Forelimb muscle (tissue), 1 donor: ENCODE measurements at regions not wholly inside any gene's neighbourhood (a gene's known extent, or its start where the extent isn't known, plus 50 kb on each side); places are given as distances from the start of the nearest gene placed in this dataset.
"Not testable (repeated sequence)": the region's sequence is repeated elsewhere in the genome, so short reads cannot be mapped to it uniquely, and the experiment has no call there.

Experiments
- DNase-seq: peaks from one replicate; pipeline ENCODE4 v3.0.0-alpha.2; 2013; ENCODE audit warnings: low read depth

DNA sequence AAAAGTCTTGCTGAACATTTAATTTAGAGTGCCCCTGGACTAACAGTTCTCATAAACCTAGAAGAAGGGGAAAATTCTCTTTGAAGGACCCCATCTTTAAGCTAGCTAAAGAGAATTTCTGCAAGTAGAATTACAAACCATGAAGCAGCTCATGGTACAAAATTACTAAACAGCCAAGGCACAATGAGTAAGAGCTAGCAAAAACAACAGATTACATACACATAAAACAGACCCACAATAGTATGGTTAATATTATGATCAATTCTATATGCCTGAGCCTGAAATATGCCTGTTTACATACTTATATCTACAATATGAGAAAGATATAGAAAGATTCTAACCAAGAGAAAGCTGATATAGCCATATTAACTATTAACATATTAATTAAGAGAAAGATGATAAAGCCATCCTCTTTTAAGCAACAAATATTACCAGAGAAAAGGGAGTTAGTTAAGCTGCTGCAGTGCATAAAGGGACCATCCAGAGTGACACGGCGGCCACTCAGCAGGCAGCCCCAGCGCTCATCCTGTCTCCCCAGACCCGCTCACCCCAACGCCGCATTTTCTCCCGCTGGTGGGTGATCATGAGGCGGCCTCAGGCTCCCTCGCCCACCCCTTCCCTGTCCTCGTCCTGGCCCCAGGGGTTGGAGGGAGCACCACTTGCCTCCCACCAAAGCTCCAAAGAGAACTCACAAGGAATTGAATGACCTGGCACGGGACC is 98.4 kb upstream of the CARMIL1 start:
- no peak for DNase-seq

DNA sequence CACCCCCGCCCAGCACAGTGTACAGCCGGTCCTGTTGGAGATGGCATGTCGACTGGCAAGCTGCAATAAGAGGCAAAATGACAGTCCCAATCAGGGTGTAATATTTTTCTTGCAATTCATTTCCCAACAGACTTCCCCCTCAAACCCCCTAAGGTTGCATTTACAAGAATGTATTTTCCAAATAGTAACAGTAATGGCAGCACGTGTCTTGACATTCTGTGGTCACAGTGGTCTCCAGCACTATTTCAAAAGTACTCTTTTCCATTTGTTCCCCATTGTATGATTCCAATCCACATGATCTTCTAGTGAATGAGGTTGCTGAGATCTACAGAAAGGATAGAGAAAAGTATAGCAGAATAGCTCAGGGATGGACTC is 97.8 kb upstream of the CARMIL1 start:
- DNase-seq, result no peak

DNA sequence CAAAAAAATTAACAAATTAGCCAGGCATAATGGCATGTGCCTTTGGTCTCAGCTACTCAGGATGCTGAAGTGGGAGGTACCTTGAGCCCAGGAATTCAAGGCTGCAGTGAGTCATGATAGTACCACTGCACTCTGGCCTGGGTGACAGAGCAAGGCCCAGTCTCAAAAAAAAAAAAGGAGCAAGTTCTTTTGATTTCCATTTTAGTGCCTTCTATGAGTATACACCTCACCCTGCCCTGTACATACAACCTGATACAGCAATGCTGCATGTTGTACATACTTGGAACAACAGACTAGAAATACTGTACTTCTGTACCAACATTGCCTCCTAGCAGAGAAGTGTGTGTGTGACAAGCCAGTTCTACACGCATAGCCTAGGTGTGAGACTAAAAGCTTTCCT is 97.3 kb upstream of the CARMIL1 start:
- no peak for DNase-seq

DNA sequence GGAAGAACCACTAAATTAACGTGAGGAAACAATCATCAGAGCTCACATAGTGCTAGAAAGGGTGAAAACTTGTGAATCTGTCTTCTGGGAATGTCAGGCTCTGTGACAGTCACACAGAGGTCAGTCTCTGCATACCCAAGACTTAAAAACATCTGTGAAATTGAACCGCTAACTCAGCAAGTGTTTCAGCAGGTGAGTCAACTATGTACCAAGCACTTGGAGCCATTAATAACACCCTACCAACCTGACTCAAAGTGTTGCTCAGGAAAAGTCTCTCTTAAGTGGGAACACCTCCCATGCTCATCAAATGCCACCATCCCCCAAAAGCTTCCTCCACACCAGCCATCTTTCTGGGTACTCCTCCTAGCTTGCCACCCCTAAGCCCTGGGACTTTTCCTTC is 92.3 kb upstream of the CARMIL1 start:
- DNase-seq, result no peak

DNA sequence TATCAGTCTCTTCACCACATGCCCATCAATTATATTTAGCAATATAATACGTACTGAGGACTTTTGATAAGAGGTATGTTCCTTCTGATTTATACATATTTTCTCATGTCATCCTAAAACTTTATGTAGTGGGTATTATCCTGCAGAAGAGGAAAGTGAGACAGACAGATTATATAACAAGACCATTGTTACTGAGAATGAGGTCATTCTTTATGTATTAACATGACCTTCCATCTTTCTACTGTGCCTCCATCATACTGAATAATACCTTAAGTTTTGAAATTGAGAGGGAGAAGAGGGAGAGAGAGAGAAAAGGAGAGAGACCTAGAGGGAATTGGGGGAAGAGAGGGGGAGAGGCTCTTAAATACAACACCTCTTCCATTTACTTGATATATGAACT is 90.9 kb upstream of the CARMIL1 start:
- DNase-seq, result no peak

DNA sequence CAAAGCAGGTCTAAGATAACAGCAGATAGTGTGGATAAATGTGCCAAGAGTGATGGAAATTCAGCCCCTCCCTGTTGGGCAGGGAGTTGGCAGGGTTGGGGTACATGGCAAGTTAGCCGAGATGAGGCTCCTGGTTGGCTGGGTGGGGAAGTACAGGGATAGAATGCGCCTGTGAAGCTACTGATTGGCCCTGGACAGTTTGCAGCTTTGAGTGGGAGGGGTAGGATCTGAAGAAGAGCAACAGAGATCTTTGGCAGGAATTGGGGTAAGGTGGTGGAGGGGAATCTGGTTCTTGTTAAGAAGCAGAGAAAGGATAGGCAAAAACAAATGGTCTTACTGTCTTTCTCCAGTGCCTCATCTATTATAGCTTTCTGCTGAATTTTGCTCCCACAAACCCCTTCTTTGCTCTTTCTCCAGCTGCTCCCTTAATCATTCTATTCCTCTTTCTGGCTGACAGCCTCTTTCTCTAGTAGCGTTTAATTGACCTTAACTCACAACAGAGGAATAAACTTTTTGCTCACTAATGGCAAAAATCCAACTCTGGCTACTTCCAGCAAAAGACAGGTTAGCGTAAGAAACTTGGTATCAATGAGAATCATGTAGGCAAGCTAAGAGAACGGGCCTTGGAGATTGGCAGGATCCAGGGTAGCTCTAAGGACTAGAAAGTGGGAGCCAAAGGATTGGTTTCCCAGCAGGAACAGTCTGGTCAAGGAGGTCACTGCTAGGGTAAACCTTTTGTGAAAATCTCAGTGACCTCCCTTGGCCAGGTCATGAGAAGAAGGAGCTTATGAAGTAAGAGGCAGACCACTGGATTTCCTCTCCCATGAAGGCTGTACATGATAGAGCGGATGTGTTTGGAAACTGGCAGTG is 86.3 kb upstream of the CARMIL1 start:
- peak; percentile 20 for DNase-seq

DNA sequence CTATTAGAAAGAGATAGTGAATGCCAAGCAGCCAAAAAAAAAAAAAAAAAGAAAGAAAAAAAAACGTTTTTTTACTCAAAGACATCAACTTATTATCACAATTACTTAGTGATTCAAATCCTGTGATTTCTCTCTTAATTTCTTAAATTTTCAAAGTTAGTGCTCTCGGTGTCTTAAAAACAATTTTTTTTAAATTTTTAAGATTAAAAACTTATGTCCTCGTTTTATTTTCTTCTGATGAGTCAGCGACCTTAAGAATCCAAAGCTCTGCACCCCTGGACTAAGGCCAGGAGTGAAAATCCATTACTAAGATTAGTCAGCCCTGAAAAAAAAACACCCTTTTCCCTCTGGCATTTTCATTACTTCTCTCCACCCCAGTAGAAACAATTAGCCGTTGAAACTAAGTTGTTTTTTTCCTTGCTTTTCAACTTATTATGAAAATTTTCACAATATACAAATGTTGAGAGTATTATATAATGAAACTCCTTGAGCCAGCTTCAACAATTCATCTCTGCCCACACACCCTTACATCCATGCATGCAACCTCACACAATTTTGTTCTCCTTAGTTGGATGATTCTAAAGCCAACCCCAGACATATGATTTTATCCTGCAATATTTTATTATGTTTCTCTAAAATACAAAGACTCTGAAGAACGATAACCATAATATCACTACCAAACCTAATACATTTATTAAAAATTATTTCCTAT is 85.6 kb upstream of the CARMIL1 start:
- DNase-seq, result no peak

DNA sequence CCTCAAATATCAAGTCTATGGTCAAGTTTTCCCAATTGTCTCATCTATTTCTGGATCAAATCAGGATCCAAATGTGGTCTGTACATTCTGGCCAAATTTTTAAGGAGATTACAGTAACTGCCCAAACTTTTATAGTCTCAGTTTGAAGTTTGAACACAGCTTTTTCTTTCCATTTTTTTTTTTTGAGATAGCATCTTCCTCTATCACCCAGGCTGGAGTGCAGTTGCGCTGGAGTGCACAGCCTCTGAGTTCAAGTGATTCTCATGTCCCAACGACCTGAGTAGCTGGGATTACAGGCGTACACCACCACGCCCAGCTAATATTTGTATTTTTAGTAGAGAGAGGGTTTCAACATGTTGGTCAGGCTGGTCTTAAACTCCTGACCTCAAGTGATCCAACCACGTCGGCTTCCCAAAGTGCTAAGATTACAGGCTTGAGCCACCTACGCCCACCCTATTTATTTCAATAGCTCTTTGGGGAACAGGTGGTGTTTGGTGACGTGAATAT is 84.9 kb upstream of the CARMIL1 start:
- DNase-seq, result no peak

DNA sequence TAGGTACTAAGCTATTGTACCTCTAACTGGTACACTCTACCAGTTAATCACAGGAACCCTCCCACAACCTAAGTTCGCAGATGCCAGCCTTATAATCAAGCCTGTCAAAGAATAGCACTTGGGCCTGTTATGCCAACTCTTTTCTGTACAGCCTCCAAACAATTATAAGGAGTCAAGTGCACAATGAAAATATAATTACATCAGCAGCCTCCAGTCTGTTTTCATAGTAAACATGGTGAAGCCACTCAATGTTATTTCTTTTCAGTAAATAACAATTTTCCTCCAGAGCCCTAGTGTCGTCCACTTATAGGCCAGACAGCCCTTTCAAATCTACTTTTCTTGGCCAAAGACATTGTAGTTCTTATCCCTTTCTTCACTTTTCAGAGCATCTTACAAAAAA is 82.7 kb upstream of the CARMIL1 start:
- DNase-seq, result no peak

DNA sequence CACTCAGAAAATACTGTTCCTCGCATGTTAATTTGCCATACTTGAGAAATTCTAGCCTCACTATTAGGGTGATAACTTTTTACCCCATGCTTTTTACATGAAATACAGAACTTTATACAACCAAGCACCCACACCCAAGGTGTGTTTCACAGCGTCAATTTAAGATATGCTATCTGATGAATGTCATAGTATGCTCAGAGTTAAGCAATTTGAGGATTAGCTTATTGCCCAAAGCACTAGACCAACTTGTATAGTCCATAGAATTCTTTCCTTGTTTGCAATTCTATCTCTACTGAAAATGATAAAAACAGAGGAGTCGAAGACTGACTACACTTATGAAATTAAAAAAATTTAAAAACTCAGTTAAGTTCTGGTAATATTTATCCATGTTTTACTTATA is 82.1 kb upstream of the CARMIL1 start:
- DNase-seq, result no peak

DNA sequence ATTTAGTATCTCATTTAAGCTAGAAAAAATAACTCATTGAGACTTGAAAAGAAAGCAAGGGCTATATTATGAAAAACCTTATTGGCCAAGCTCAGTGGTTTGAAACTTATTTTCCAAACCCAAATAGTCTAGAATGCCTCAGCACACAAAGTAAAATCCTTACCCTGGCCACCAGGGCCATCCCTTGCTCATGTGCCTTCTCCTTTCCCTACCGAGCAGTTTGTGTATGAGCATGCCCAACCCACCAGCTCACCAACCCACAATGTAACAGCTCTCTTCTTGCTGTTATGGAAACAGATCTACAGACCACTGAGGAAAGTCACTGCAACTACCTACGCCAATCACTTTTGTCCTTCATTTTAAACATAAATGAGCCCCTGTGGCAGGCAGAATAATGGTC is 79.6 kb upstream of the CARMIL1 start:
- no peak for DNase-seq

DNA sequence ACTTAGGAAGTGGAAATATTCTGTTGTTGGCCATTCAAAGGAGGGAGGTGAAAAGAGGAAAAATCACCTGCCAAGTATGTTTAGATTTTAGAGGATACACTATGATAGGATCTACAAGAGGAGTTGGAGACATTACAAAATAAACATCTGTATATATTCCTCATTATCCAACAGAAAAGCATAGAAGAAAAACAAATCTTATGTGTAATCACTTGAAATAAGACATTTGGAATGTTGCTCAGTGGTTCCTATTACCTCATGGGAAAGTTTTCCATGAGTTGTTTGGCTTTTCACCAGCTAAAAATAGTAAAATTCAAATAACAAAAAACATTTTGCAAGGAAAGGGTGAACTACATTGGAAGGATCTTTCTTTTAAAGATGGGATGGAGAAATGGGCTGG is 76.7 kb upstream of the CARMIL1 start:
- DNase-seq, result no peak

DNA sequence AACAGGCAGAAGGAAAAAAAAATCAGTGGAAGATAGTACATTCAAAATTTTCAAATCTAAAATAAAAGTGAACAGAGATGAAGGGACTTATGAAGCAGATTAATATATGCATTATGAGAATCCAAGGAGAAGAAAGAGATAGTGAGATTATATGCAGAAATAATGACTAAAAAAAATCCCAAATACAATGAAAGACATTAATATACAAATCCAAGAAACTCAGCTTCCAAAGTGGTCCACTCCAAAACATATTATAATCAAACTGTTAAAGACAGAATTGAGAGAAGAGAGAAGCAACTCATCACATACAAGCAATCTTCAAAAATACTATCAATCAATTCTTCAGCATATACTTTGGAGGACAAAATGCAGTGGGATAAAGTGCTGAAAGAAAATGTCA is 73.5 kb upstream of the CARMIL1 start:
- no peak for DNase-seq

DNA sequence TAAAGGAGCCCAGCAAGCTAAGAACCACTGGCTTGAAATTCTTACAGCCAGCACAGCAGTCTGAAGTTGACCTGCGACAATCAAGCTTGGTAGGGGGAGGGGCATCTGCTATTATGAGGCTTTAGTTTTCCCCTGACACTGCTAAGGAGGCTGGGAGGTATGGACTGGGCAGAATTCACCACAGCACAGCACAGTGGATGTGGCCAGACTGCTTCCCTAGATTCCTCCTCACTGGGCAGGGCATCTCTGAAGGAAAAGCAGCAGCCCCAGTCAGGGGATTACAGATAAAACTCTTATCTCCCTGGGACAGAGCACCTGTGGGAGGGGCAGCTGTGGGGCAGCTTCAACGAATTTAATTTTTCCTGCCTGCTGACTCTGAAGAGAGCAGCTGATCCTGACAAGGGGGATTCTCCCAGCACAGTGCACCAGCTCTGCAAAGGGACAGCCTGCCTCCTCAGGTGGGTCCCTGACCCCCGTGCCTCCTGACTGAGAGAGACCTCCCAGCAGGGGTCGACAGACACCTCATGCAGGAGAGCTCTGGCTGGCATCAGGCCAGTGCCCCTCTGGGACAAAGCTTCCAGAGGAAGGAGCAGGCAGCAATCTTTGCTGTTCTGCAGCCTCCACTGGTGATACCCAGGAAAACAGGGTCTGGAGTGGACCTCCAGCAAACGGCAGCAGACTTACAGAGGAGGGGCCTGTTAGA is 71.6 kb upstream of the CARMIL1 start:
- not testable (repeated sequence) for DNase-seq

DNA sequence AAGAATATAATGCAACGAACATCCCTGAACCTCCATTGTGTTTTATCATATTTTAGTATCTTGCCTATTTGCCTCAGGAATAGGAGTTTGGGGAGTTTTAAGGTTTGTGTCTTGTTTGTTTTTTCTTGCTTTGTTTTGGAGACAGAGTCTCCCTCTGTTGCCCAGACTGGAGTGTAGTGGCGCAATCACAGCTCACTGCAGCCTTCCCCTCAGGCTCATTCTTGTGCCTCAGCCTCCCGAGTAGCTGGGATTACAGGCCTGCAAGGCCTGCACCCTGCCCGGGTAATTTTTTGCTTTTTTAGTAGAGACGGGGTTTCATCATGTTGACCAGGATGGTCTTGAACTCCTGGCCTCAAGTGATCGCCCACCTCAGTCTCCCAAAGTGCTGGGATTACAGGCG is 63.3 kb upstream of the CARMIL1 start:
- no peak for DNase-seq

DNA sequence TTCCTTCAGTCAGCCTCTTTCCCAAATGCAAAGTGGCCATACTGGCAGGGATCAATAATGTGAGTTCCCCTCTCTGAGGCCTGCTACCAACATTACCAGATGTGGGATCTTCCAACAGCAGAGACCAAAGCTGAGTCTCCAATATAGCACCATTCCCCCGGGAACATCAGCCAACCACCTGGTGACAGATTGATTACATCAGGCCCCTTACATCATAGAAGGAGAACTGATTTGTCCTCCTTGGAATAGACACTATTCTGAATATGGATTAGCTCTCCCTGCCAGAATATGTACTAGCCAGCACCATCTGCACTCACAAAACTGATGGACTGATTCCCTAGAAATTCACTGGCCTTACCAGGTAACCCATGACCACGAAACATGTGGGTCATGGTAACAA is 61.9 kb upstream of the CARMIL1 start:
- DNase-seq, result no peak

DNA sequence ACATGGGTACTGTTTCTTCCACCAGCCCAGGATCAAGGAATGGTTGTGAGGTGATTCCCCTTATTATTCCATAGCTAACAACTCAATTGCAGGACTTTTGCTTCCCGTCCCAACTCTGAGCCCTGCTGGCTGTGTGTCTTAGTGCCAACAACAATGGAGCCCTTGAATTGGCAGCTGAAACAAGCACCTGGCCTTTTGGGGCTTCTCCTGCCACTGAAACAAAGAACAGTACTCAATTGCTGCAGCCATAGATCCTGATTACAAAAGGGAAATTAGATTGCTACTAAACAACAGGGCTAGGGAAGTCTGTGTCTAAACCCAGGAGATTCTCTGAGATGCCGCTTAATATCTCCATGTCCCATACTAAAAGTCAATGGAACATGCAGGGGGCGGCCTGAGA is 61.3 kb upstream of the CARMIL1 start:
- DNase-seq, result no peak

DNA sequence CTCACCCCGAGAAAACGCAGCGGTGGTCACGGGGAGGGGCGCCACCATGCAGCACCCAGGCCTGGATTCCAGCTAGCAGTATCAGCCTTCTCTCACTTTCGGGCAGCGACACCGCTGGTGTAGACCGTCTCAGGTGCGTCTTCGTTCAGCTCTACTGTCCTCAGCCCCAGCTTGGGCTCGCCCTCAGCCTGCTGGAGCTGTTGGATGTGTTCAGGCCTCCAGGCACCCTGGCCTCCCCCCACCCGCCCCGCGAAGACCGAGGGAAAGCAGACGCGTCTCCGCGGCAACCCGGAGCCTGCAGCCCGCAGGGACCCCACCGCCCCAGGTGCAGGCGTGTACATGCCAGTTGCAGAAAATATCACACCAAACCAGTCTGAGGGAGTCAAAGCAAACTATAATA is 60.8 kb upstream of the CARMIL1 start:
- no peak for DNase-seq

DNA sequence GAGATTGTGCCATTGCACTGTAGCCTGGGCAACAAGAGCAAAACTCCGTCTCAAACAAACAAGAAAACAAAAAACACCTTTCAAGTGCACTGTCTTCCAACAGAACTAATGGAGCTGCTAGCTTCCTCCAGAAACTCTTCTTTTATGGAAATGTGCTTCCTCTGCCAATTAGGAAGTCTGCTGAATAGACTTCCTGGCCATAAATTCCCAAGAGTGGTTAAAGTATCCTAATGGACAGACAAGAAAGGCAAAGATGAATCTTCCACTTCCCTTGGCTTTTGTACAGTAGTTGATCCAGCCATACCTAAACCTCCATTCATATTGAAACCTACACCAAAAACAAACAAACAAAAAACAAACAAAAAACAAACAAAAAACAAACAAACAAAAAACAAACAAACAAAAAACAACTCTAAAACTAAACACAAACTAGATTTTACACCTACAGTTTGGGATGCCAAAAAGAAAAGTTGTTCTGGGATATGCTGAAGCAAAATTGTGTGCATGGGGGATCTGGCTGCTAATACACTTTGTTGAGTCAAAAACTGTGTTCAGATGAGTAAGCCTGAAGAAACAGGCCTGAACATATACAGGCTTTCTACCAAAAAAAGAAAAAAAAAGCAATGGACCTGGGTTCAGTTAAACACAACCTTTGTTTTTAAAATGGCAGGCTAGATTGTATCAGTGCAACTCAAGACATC is 59.8 kb upstream of the CARMIL1 start:
- no peak for DNase-seq

DNA sequence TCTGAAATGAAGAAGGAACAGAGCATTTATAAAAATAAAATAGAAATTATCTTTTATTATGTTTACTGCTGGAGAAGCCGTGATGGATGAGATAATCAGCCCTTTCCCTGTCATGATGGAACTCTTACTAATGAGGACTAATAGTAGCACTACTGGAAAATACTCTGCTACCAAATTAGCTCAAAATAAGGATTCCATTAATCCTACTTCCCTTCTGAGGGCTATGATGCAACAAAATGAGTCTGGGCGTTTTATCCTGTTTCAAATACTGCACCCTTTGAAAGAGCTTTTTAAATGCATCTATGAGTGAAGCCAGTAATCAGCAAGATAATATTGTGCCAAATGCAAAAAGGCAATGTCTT is 59.3 kb upstream of the CARMIL1 start:
- DNase-seq, result no peak

DNA sequence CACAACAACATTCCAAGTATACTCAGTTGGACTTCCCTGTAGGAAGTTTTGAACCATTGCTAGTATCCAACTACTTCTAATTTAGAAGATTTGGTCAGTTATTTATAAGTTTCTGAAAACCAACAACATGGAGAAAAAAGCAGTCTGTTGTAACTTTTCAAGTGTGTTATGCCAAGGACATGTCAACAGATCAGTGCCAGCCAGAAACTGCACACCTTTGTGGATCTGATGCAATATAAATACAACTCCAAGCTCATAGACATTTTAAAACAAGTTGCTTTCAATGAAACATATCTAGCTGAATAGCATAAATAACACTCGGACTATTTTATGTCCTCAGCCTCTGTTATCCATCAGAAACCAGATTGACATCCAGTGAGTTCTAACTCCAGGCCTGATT is 58.3 kb upstream of the CARMIL1 start:
- no peak for DNase-seq
